OCI-LY3 (cell line): ENCODE measurements at regions not wholly inside any gene's neighbourhood (a gene's known extent, or its start where the extent isn't known, plus 50 kb on each side); places are given as distances from the start of the nearest gene placed in this dataset.

Experiments used
- CTCF ChIP-seq: fragments of 200-600, 300-600 bp; sonication (generic); IDR thresholded peaks from 2 replicates; pipeline ENCODE4 v1.5.1; 2014; ENCODE audit warnings: antibody characterized with exemption, low read length, low read depth
- EZH2phosphoT487 ChIP-seq: fragments of 200-600 bp; shearing (Covaris generic); IDR thresholded peaks from 2 replicates; pipeline ENCODE4 v1.6.1; 2018; ENCODE audit warnings: antibody characterized with exemption, mixed run types, low read depth

- TF ChIP-seq CTCF = no peak
- no peak for TF ChIP-seq EZH2phosphoT487
Observed at GRCh38 chr3:16109929-16110328, 64.6 kb upstream of the GALNT15 start.
